Left ventricle myocardium superior (tissue), 1 donor: ENCODE measurements at regions not wholly inside any gene's neighbourhood (a gene's known extent, or its start where the extent isn't known, plus 50 kb on each side); places are given as distances from the start of the nearest gene placed in this dataset.

ENCODE experiments used
- ATAC-seq: fragments of 200-7000 bp; cut with Tn5 transposase; one replicate; pipeline ENCODE4 v1.9.1; 2020; ENCODE audit warnings: mild to moderate bottlenecking, moderate library complexity
- DNase-seq: peaks from one replicate; pipeline ENCODE4 v3.0.0-alpha.2; 2020
- intact Hi-C: fragments of 100-400 bp; cut with micrococcal nuclease; formaldehyde crosslinking; loops from one replicate; pipeline ENCODE4 v1.11.0; 2022
- donor health status: DM: no; HTN: yes; CAD: no; lungs with severe emphysema.

- DNase-seq (no peak), ATAC-seq (no peak)
- intact Hi-C loops, result no loop called here
Measured at GRCh38 chr22:26974914-26975803, 317.8 kb downstream of the MIAT start.

DNA sequence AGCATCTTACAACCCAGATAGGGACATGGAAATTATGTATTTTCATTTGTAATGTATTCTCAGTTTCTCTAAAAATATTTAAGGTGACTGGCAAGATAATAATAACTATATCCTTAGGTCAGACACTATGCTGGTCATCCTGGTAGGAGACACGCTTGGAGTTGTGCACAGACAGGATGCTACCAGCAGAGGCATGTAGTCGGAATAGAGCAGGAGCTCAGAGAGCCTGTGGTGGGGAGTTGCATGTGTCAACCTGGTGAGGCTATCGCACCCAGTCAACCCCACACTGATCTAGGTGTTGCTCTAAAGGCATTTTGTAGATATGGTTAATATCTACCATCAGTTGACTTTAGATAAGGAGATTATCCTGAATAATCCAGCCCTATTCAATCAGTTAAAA is 318.5 kb downstream of the MIAT start:
- intact Hi-C loops, result no loop called here
- ATAC-seq, result no peak

GRCh38 chr22:26977741-26978376 is 320.5 kb downstream of the MIAT start:
- intact Hi-C loops, result no loop called here
- DNase-seq, result no peak
- ATAC-seq, result no peak

More for the DNA sequence above, 318.5 kb downstream of the MIAT start:
- DNase-seq, result no peak

DNA sequence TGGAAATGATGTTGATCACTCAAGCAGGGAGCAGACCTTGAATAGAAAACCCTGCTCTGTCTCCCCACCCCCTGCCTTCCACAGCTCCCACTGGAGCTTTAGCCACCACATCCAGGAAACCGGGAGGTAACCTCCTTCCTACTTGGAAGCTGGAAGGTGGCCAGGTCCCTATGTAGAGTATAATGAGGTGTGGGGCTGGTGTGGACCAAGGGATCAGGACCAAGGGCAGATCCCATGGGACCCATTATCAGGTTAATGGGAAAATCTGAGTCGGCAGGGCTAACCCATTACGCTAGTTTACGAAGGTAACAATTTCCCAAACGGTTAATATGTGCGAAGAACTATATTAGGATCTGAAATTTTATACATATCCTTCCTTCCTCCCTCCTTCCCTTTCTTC is 321.9 kb downstream of the MIAT start:
- DNase-seq (no peak), ATAC-seq (no peak)
- intact Hi-C loops, result no loop called here

DNA sequence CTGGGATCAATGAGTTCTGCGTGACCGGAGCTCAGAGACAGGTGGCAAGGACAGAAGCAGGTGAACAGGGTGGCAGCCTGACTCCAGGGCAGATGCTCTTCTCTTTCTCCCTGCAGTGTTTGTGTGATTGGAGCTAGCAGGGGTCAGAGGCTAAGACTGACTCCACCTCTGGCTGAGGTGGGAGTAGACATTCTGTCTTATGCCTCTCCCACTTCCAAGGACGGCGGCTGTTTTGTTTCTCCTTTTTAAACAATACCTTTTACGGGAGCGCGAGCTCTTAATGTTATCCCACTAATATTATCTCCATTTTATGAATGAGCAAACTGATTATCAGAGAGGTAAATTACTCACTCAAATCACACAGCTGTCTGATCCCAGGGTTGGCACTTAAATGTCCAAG is 323.7 kb downstream of the MIAT start:
- ATAC-seq (no peak), DNase-seq (no peak)
- intact Hi-C loops, result no loop called here

DNA sequence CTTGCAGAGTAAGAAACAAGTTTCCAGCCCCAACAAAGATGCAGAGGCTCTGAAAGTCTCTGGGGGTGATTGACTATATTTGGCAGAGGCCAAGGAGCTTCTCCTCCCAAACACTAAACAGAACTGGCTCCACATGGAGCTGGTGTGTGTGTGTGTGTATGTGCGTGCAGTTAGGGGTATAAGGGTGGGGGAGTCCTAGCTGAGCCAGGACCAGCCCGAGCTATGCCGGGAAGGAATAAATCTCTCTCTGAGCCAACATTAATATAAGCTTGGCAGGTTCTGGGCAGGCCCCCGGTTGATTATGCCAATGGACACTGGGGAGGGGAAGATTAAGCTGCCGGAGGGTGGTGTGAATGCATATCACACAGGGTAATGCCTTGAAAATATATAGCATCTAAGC is 324.2 kb downstream of the MIAT start:
- ATAC-seq (no peak), DNase-seq (no peak)
- intact Hi-C loops, result no loop called here

DNA sequence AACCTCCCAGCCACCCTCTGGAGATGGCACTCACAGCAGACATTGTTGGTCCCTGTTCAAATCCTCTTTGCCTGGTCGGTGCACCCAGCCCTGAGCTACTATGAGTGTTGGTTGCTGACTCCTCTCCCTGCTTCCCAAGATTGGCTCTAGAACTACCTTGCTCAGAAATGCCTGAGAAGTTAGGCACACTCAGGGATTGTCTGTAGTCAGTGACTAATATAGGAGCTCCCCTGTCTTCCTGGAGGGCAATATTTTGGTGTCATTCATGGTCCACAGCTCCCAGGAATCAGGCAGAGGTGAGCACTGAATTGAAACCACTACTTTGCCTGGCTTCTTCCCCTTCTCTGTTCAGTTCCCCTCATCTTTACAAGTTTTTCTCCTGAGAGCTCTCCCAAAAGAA is 325.9 kb downstream of the MIAT start:
- intact Hi-C loops, result no loop called here
- ATAC-seq (no peak), DNase-seq (no peak)

- no peak for DNase-seq
- no peak for ATAC-seq
- intact Hi-C loops, result no loop called here
Measured at GRCh38 chr22:26985206-26985605, 327.8 kb downstream of the MIAT start.

DNA sequence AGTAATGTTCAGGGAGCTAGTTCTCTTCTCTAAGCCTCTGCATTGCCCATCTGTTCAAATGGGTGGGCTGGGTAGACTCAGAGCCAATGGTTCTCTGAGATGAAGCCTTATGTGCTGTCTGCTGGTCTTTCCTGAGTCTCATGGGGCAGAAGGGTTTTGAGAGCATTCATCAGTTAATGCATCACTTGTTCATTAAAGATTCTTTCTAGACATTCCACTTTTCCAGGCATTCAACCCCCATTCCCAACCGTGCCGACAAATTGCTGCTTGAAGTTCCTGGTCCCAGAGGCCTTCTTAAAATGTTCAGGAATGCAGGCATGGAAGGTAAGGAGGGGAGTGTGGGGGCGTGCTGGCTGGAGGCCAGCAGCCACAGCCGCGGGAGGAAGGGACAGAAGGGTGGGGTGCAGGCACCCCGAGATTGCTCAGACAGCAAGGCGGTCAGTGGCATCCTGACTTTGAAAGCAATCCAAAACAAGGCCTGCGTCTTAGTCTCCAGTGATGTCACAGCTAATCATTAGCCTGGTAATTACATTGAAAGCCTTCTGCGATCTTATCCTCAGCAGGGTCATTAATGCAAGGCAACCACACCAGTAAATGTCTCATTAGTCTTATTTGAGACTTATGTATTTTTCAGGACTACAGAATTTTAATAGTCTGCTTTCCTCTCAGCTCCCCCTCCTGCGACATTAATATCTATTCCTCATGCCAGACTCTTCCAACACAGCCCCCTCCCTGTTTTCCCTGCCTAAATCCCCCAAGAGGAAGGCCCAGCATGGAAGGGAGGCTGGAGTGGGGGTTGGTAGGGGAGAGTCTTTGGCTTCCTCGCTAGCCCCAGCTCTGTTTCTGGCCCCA is 328.8 kb downstream of the MIAT start:
- intact Hi-C loops, result no loop called here
- ATAC-seq (no peak), DNase-seq (no peak)

DNA sequence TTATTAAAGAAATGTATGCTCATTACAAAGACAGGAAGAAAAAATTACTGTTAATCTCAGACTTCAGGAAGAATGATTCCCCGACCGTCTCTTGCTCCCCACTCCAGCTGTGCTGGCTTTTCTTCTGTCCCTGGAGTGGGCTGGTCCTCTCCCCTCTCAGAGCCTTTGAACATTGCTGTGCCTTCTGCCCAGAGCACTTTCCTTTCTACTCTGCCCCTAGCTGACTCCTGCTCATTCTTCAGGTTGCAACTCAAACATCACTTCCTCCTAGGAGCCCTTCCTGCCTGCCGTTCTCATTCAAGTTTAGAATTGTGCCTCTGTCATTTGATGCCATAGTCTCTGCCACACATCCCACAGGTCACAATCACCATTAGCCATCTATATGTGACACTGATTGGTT is 329.5 kb downstream of the MIAT start:
- intact Hi-C loops, result no loop called here
- no peak for DNase-seq
- no peak for ATAC-seq

- no peak for ATAC-seq
Measured at GRCh38 chr22:26990503-26991189, 333.3 kb downstream of the MIAT start.

GRCh38 chr22:26992556-26992955 is 335.2 kb downstream of the MIAT start:
- intact Hi-C loops, result no loop called here
- no peak for DNase-seq
- no peak for ATAC-seq

More at GRCh38 chr22:26990503-26991189, 333.3 kb downstream of the MIAT start:
- no peak for DNase-seq
- intact Hi-C loops, result no loop called here

GRCh38 chr22:26993886-26994285 is 336.5 kb downstream of the MIAT start:
- DNase-seq, result no peak
- intact Hi-C loops, result no loop called here
- ATAC-seq, result no peak

DNA sequence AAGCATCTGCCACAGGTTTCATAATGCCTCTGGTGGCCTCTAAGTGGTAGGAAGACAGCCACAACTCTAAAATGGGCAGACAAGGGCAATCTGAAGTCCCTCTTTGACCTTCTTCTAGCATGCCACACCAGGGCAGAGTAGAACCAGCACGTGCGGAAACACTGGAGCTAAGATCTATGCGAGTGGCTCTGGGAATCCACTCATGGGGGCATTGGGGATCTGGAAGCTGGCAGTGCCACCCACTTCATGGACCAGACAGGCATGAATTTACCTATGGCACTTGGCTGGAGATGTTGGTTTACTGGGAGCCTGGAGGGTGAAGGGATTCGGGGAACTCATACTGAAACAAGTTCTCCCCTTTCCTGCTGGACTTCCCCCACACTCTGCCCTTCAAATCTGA is 337.4 kb downstream of the MIAT start:
- DNase-seq, result no peak
- intact Hi-C loops, result no loop called here
- no peak for ATAC-seq

DNA sequence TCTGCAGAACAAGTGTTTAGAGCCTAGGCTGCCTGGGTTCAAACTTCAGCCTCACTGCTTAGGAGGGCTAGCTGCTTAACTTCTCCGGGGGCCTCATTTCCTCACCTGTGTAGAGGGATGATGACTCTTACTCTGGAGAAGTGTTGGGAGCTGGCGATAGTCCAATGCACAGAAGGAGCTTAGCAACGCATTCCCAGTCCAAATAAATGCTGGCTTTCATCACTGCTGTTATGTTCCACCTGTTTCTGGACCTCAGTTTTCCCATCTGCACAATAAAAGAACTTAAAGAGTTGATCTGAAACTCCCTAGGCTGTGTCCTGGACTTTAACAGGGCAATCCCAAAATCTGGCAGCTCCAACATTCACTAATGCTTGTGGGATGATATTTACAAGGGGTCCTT is 337.8 kb downstream of the MIAT start:
- DNase-seq (no peak), ATAC-seq (no peak)
- intact Hi-C loops, result no loop called here

GRCh38 chr22:26996154-26996553 is 338.8 kb downstream of the MIAT start:
- no peak for DNase-seq
- ATAC-seq, result no peak
- intact Hi-C loops, result no loop called here

DNA sequence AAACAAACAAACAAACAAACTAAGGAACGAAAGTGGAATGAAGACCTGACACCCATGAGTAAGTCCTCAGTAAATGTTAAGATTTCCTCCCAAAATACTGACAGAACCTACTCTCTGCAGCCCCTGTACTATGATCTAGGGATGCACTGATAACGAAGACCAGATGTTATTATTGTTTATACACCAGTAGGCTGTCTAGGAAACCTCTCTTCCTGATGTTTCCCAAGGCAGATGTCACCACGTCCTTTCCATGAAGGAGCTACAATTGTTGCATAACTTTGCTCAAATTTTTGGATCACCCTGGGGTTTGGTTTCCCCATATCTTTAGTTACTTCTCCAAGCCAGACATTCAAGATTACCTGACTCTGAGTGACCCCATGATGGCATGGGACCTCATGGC is 340.7 kb downstream of the MIAT start:
- no peak for ATAC-seq

DNA sequence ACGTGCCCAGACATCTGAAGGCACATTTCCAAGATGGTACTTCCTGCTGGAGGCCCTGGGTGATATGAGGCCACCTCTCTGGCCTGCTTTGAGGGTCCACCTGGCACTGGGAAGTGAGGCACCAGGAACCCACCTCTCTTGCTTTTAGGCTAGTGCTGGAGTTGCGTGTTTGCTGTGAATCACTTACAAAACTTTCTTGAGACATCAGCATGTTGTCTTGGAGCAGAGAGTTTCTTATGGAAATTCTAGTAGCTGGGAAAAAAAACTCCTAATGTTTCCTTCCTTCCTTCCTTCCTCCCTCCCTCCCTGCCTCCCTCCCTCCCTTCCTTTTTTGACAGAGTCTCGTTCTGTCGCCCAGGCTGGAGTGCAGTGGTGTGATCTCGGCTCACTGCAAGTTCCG is 341.3 kb downstream of the MIAT start:
- intact Hi-C loops, result no loop called here
- DNase-seq (no peak), ATAC-seq (no peak)

More for the DNA sequence above, 340.7 kb downstream of the MIAT start:
- DNase-seq, result no peak
- intact Hi-C loops, result no loop called here

- intact Hi-C loops, result no loop called here
- DNase-seq (no peak), ATAC-seq (no peak)
Measured at GRCh38 chr22:27003297-27003696, 345.9 kb downstream of the MIAT start.
